IPS DF 4.7 (cell line): ENCODE measurements at regions not wholly inside any gene's neighbourhood (a gene's known extent, or its start where the extent isn't known, plus 50 kb on each side); places are given as distances from the start of the nearest gene placed in this dataset.
"Not testable (repeated sequence)": the region's sequence is repeated elsewhere in the genome, so short reads cannot be mapped to it uniquely, and the experiment has no call there.

Experiments used
- DNase-seq: peaks from one replicate; pipeline ENCODE4 v3.0.0-alpha.2; 2013; ENCODE audit warnings: low spot score; ENCODE audit errors: extremely low read depth

GRCh38 chr6:4218619-4219317 lies 83.4 kb upstream of the ECI2 start:
- not testable (repeated sequence) for DNase-seq

GRCh38 chr6:4212588-4212987 lies 77.2 kb upstream of the ECI2 start:
- DNase-seq, result no peak

- peak; percentile 28 for DNase-seq
These were observed 75.4 kb upstream of the ECI2 start for GRCh38 chr6:4210629-4211419.

- DNase-seq, result no peak
These were observed 73.8 kb upstream of the ECI2 start for GRCh38 chr6:4209196-4209595.

- DNase-seq, result no peak
These were observed 72.8 kb upstream of the ECI2 start for GRCh38 chr6:4208158-4208557.

- DNase-seq, result not testable (repeated sequence)
These were observed 68.5 kb upstream of the ECI2 start for GRCh38 chr6:4203642-4204417.

GRCh38 chr6:4192627-4193026 lies 57.3 kb upstream of the ECI2 start:
- DNase-seq, result no peak

- DNase-seq, result no peak
These were observed 56.8 kb upstream of the ECI2 start for GRCh38 chr6:4192173-4192572.

GRCh38 chr6:4191271-4191721 lies 55.9 kb upstream of the ECI2 start:
- no peak for DNase-seq

GRCh38 chr6:4189249-4189648 lies 53.9 kb upstream of the ECI2 start:
- no peak for DNase-seq

- DNase-seq, result no peak
These were observed 53.4 kb upstream of the ECI2 start for GRCh38 chr6:4188801-4189200.

GRCh38 chr6:4187480-4187879 lies 52.1 kb upstream of the ECI2 start:
- DNase-seq, result no peak

- DNase-seq, result no peak
These were observed 51.0 kb upstream of the ECI2 start for GRCh38 chr6:4186385-4186784.

GRCh38 chr6:4185846-4186245 lies 50.5 kb upstream of the ECI2 start:
- no peak for DNase-seq

GRCh38 chr6:4185419-4185818 lies 50.0 kb upstream of the ECI2 start:
- no peak for DNase-seq
